Effector memory CD4-positive, alpha-beta T cell (primary cell): ENCODE measurements at regions not wholly inside any gene's neighbourhood (a gene's known extent, or its start where the extent isn't known, plus 50 kb on each side); places are given as distances from the start of the nearest gene placed in this dataset.

Experiments
- DNase-seq, 3 donors: peaks; one replicate each; pipeline ENCODE4 v3.0.0-alpha.2; 2020
- H3K27ac ChIP-seq: 2 replicates; pipeline ENCODE4 v1.7.0; 2013; ENCODE audit warnings: mild to moderate bottlenecking, low read length, moderate library complexity; ENCODE audit not compliant: insufficient read depth, poor library complexity, severe bottlenecking
- H3K27me3 ChIP-seq: replicated peaks from 2 replicates; pipeline ENCODE4 v1.7.0; 2013; ENCODE audit warnings: mild to moderate bottlenecking, low read length; ENCODE audit not compliant: insufficient read depth, control insufficient read depth, poor library complexity, severe bottlenecking
- H3K36me3 ChIP-seq: 2 replicates; pipeline ENCODE4 v1.7.0; 2013; ENCODE audit warnings: mild to moderate bottlenecking, low read length, moderate library complexity; ENCODE audit not compliant: control insufficient read depth, insufficient read depth
- H3K4me1 ChIP-seq: 2 replicates; pipeline ENCODE4 v1.7.0; 2013; ENCODE audit warnings: low read length, mild to moderate bottlenecking; ENCODE audit not compliant: control insufficient read depth, insufficient read depth, poor library complexity, severe bottlenecking
- H3K4me3 ChIP-seq: 2 replicates; pipeline ENCODE4 v1.7.0; 2013; ENCODE audit warnings: low read length, low read depth, mild to moderate bottlenecking; ENCODE audit not compliant: insufficient read depth, poor library complexity, severe bottlenecking
- H3K9me3 ChIP-seq: 2 replicates; pipeline ENCODE4 v1.7.0; 2013; ENCODE audit warnings: mild to moderate bottlenecking, low read length, moderate library complexity; ENCODE audit not compliant: control insufficient read depth

- Histone ChIP-seq H3K27ac (no peak overlapping the region), H3K9me3 (no peaks in the 10 kb centered on the region), H3K4me3 (no peak overlapping the region), H3K4me1 (no peaks in the 10 kb centered on the region), H3K27me3 (no peaks in the 10 kb centered on the region), H3K36me3 (no peaks in the 10 kb centered on the region)
- DNase-seq = no peak
Measured at GRCh38 chr12:90407841-90408240, 547.1 kb downstream of the CCER1 start.

DNA sequence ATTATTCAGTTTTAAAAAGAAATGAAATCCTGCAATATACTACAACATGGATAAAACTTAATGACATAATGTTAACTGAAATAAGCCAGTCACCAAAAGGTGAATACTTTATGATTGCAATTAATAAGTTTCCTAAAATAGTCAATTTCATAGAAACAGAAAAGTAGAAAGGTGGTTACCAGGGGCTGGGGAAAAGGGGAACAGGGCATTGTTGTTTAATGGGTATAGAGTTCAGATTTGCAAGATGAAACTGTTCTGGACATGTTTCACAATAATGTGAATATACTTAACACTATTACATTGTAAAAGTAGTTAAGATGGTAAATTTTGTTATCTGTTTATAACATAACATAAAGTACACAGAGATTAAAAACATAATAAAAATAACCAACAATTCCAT is 550.9 kb downstream of the CCER1 start:
- Histone ChIP-seq H3K36me3 (no peaks in the 10 kb centered on the region), H3K9me3 (no peaks in the 10 kb centered on the region), H3K27me3 (no peaks in the 10 kb centered on the region), H3K4me1 (no peaks in the 10 kb centered on the region), H3K4me3 (no peak overlapping the region), H3K27ac (no peak overlapping the region)
- DNase-seq = no peak

DNA sequence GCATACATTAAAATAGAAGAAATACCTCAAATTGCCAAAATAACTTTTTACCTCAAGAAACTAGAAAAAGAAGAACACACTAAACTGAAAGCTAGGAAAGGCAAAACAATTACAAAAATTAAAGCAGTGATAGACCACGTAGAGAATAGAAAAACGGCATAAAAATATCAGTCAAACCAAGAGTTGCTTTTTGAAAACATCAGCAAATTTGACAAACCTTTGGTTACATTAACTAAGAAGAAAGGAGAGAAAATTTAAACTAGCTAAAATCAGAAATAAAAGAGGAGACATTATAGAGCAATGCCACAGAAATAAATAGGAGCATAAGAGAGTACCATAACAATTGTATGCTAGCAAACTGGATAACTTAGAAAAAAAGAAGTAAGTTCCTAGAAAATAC is 553.8 kb downstream of the CCER1 start:
- no peak overlapping the region for H3K27ac ChIP-seq
- no peaks in the 10 kb centered on the region for H3K36me3 ChIP-seq
- no peak overlapping the region for H3K4me3 ChIP-seq
- no peaks in the 10 kb centered on the region for H3K27me3 ChIP-seq
- H3K9me3 ChIP-seq = no peaks in the 10 kb centered on the region
- no peak for DNase-seq
- no peaks in the 10 kb centered on the region for H3K4me1 ChIP-seq

DNA sequence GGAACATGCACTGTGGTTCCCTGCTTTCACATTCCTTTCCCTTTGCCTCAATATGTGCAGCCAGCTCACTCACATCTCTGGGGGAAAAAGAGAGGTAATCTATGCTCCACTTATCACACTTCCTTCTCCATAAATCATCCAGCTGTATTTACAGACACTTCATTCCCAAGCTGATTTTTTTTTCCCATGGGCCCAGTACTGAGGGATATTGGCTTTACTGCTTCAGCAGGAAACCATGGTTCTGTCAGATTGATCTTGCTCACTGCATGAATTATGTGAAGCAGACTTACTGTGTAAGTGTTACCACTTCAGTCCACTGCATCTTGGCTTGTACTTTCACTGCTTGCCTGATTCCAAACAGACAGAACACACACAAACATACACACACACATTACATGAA is 555.6 kb downstream of the CCER1 start:
- DNase-seq = no peak
- Histone ChIP-seq H3K4me3 (no peak overlapping the region), H3K4me1 (no peaks in the 10 kb centered on the region), H3K27ac (no peak overlapping the region), H3K9me3 (peaks cover 4% of the 10 kb centered on the region), H3K36me3 (no peaks in the 10 kb centered on the region), H3K27me3 (no peaks in the 10 kb centered on the region)

DNA sequence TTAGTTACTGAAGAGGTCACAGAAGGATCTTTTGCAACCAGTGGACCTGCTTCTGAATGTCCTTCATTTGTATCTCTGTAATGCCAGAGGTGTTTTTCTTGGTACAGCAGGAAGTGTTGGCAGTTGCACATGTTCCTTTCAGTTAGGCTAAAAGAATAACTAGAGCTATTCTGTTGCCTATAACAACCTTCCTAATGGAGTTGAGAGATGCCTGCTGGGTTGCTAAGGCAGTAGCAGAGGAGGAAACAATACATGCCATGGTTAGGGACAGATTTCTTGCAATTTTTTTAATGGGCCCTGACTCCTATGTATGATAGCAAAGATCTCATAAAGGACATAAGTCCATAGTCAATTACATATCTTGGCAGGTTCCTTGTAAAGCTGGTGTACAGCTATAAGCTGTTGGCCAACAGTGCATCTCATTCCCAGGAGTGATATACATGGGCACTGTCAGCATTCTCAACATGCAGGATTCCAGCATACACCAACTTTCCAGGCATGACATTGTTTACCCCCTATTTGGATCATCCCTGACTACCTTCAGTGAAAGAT is 556.6 kb downstream of the CCER1 start:
- no peak for DNase-seq
- Histone ChIP-seq H3K4me3 (no peak overlapping the region), H3K27me3 (no peaks in the 10 kb centered on the region), H3K36me3 (no peaks in the 10 kb centered on the region), H3K27ac (no peak overlapping the region), H3K4me1 (no peaks in the 10 kb centered on the region), H3K9me3 (peaks cover 4% of the 10 kb centered on the region)

GRCh38 chr12:90396556-90396955 is 558.4 kb downstream of the CCER1 start:
- no peaks in the 10 kb centered on the region for H3K27me3 ChIP-seq
- H3K4me1 ChIP-seq = no peaks in the 10 kb centered on the region
- peaks cover 4% of the 10 kb centered on the region for H3K9me3 ChIP-seq
- no peaks in the 10 kb centered on the region for H3K36me3 ChIP-seq
- no peak overlapping the region for H3K4me3 ChIP-seq
- no peak overlapping the region for H3K27ac ChIP-seq
- DNase-seq = no peak

DNA sequence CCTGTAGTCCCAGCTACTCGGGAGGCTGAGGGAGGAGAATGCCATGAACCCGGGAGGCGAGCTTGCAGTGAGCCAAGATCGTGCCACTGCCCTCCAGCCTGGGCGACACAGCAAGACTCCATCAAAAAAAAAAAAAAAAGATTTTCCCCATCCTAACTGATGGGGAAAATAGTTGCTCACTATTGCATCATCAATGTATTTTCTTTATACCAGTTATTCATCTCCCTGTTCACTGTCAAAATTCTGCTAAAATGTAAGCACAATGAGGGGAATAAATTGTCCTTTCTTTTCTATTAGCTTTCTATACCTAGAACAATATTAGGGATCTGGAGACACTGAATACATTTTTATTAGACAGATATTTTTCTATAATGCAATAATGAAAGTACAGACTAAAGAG is 561.3 kb downstream of the CCER1 start:
- Histone ChIP-seq H3K9me3 (peaks cover 4% of the 10 kb centered on the region), H3K27ac (no peak overlapping the region), H3K4me1 (no peaks in the 10 kb centered on the region), H3K36me3 (no peaks in the 10 kb centered on the region), H3K4me3 (no peak overlapping the region), H3K27me3 (no peaks in the 10 kb centered on the region)
- DNase-seq = no peak

- H3K27me3 ChIP-seq = no peaks in the 10 kb centered on the region
Measured at GRCh38 chr12:90393089-90393488, 561.9 kb downstream of the CCER1 start.

DNA sequence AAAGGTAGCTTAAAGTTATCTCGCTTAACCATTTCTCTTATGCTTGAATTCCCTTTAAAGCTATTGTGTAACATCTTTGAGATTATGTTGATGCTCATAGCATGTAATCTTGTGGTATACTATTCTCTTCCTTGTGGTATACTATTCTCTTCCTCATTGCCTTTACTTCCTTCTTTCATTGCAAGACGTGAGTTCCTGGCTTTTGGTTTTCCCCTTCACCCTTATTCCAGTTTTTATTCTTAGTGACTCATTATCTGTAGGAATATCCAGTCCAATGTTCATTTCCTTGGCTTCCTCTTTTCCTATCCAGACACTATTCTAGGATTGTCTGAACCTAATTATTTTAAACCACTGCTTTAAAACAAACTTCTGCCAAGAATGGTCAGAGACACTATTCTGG is 564.0 kb downstream of the CCER1 start:
- Histone ChIP-seq H3K4me1 (no peaks in the 10 kb centered on the region), H3K4me3 (no peak overlapping the region), H3K27me3 (no peaks in the 10 kb centered on the region), H3K9me3 (peaks cover 2% of the 10 kb centered on the region), H3K27ac (no peak overlapping the region), H3K36me3 (no peaks in the 10 kb centered on the region)
- no peak for DNase-seq

More at GRCh38 chr12:90393089-90393488, 561.9 kb downstream of the CCER1 start:
- no peak overlapping the region for H3K4me3 ChIP-seq
- no peaks in the 10 kb centered on the region for H3K4me1 ChIP-seq
- no peak for DNase-seq
- H3K36me3 ChIP-seq = no peaks in the 10 kb centered on the region
- H3K27ac ChIP-seq = no peak overlapping the region
- peaks cover 4% of the 10 kb centered on the region for H3K9me3 ChIP-seq

DNA sequence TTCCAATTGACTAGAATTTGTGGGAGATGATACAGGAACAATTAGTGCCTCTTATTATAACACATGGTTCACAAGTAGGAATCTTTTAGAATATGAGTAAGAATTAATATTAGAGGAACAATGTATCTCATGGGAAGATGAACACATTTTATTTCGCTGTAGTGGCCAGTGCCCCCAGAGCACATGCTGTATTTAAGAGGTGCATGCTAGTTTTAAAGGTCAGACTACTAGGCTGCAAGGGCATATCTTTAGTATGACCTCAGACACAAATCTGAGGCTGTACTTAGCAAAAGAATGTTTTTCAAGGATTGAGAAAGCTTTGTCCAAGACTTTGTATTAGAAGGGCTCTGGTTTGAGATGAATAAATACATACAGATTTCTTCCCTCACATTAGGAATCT is 586.9 kb downstream of the CCER1 start:
- H3K27me3 ChIP-seq = no peaks in the 10 kb centered on the region
- no peak for DNase-seq
- no peaks in the 10 kb centered on the region for H3K9me3 ChIP-seq
- H3K36me3 ChIP-seq = no peaks in the 10 kb centered on the region
- H3K4me1 ChIP-seq = no peaks in the 10 kb centered on the region
- no peak overlapping the region for H3K27ac ChIP-seq
- H3K4me3 ChIP-seq = no peak overlapping the region

DNA sequence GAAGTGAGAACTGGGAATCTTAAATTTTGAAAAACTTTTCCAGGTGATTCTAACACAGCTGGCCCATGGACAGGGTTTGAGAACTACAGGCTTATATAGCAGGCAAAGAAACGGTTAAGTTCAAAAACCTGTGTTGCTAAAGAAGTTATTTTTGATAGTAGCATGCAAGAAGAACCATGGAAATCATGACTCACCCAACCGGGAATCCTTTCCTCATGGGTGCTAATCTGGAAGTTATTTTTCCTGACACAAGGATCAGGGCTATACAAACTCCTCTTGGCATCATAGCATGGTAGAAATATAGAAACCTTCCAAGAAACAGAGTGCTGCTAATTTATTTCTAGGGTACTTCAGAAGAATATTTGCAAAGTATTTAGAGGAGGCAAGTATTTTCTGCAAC is 588.7 kb downstream of the CCER1 start:
- H3K27me3 ChIP-seq = no peaks in the 10 kb centered on the region
- no peak overlapping the region for H3K4me3 ChIP-seq
- no peaks in the 10 kb centered on the region for H3K4me1 ChIP-seq
- H3K27ac ChIP-seq = no peak overlapping the region
- no peak for DNase-seq
- no peaks in the 10 kb centered on the region for H3K36me3 ChIP-seq
- H3K9me3 ChIP-seq = no peaks in the 10 kb centered on the region
